Prostate gland (tissue), 2 donors: ENCODE measurements at regions not wholly inside any gene's neighbourhood (a gene's known extent, or its start where the extent isn't known, plus 50 kb on each side); places are given as distances from the start of the nearest gene placed in this dataset.

ENCODE experiments used
- CTCF ChIP-seq, 4 experiments: fragments of 200-600 bp in 2 of 4; fragments of 450-650 bp in 2 of 4; sonication (generic) in 2 of 4; IDR thresholded peaks; 1 replicate in 3 of 4; 2 replicates in 1 of 4; pipeline ENCODE4 v1.5.1; 2016 to 2019; ENCODE audit warnings: antibody characterized with exemption in 4 of 4, mild to moderate bottlenecking in 2 of 4, moderate library complexity in 2 of 4
- POLR2AphosphoS5 ChIP-seq: sonication (generic); formaldehyde crosslinking; IDR thresholded peaks from one replicate; pipeline ENCODE4 v1.6.1; 2017; ENCODE audit warnings: antibody characterized with exemption

- TF ChIP-seq CTCF (IDR thresholded peaks at IDR 0.05) (no peak), POLR2AphosphoS5 (no peak)
Measured at GRCh38 chr20:41894255-41894963, 276.2 kb upstream of the CHD6 start.
